ENCODE measurements at regions not wholly inside any gene's neighbourhood (a gene's known extent, or its start where the extent isn't known, plus 50 kb on each side); places are given as distances from the start of the nearest gene placed in this dataset.

DNA sequence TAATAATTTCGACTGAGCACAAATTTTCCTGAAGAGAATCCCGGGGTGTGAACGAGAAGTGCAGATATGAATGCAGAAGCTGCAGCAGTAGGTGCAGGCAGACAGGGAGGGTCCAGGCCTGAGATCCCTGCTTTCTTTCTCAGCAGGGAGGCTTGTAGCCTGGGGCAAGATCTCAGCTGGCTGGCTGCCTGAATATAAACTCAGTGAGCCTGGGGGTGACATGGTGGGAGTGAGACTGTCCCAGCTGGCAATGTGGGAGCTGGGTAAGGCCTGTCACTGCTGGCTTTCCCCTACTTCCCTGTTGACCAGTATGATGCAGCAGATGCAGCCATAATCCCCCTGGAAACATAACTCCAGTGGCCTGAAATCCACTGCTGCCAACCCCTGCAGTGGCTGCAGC lies 325.2 kb downstream of the CETN3 start:
- no peak overlapping the region for H3K14ac ChIP-seq (ENCODE audit: insufficient read length)
- H3K23me2 ChIP-seq (ENCODE audit: low read depth, low read length): no peaks in the 10 kb centered on the region
- CTCF ChIA-PET (ENCODE audit: partially characterized antibody): interaction anchor here (0.6 to 0.7 kb wide), 2 partner anchors 85 to 1322 kb away, joined by 3 to 5 read pairs; no protein-coding TSS in a partner anchor
- no peak overlapping the region for H2BK120ac ChIP-seq (replicated peaks; ENCODE audit: low read depth, low read length)
- FAIRE-seq (no peak), DNase-seq (ENCODE audit: low read depth in 1 of 2, low spot score in 2 of 2) (no peak)
- no peak overlapping the region for H3K23ac ChIP-seq (ENCODE audit: insufficient read length)
- no peaks in the 10 kb centered on the region for H3K79me1 ChIP-seq (ENCODE audit: low read depth, low read length)
- H3K79me2 ChIP-seq (ENCODE audit: control insufficient read depth in 1 of 2, insufficient read depth in 2 of 2, low read length in 2 of 2): no peaks in the 10 kb centered on the region
- H3K4me2 ChIP-seq (ENCODE audit: insufficient read depth in 1 of 2, low read depth in 2 of 2, low read length in 2 of 2): no peak overlapping the region
- no peak overlapping the region for H2BK12ac ChIP-seq (ENCODE audit: low read depth, low read length)
- no peak overlapping the region for H3K27ac ChIP-seq (ENCODE audit: low read depth, low read length)
- no peak overlapping the region for H3K18ac ChIP-seq (ENCODE audit: extremely low read depth, low read length)
- H3K4me1 ChIP-seq (replicated peaks in 1 of 4; ENCODE audit: control insufficient read depth in 3 of 4, insufficient read depth in 4 of 4, low read length in 3 of 4): no peaks in the 10 kb centered on the region
- H3K4ac ChIP-seq (replicated peaks; ENCODE audit: insufficient read length, low read depth, low read length): no peak overlapping the region
- H4K20me1 ChIP-seq (replicated peaks in 1 of 2; ENCODE audit: control insufficient read depth in 1 of 2, insufficient read depth in 2 of 2, low read length in 2 of 2): no peaks in the 10 kb centered on the region
- H2BK5ac ChIP-seq (ENCODE audit: low read depth, low read length): no peak overlapping the region; the same call in 1 of the 2 replicates
- no peak overlapping the region for H2BK15ac ChIP-seq (ENCODE audit: low read length)
- H3K4me3 ChIP-seq (ENCODE audit: extremely low read depth in 1 of 4, insufficient read depth in 2 of 4, low read depth in 3 of 4, low read length in 4 of 4): no peak overlapping the region
- H4K91ac ChIP-seq (replicated peaks; ENCODE audit: insufficient read length, low read length): no peak overlapping the region
- WGBS, 2 experiments (ENCODE audit: extremely low coverage in 1 of 2, insufficient coverage in 1 of 2, insufficient read length in 1 of 2, insufficient replicate concordance in 2 of 2, low coverage in 1 of 2, low lambda C conversion rate in 2 of 2, missing lambda C conversion rate in 1 of 2): 100% methylated on average over 3 of the region's 3 CpGs; no CpG with 5 or more reads in 1 of the 2 experiments
- H2AK5ac ChIP-seq (ENCODE audit: low read depth, low read length): no peak overlapping the region
- H3K27me3 ChIP-seq (replicated peaks in 1 of 4; ENCODE audit: control insufficient read depth in 3 of 4, extremely low read depth in 1 of 4, insufficient read depth in 3 of 4, low read length in 3 of 4): no peaks in the 10 kb centered on the region
- no peak overlapping the region for H2BK20ac ChIP-seq (ENCODE audit: low read length)
- no peak overlapping the region for H3K56ac ChIP-seq (replicated peaks; ENCODE audit: insufficient read length, low read depth, low read length)
- H4K5ac ChIP-seq (ENCODE audit: insufficient read length, low read depth, low read length): no peak overlapping the region
- POLR2A ChIA-PET (ENCODE audit: partially characterized antibody): interaction anchor here (0.8 kb wide), 1 partner anchor 14 kb away, joined by 3 read pairs; no protein-coding TSS in a partner anchor
- H3K36me3 ChIP-seq (ENCODE audit: control insufficient read depth in 2 of 4, insufficient read depth in 4 of 4, low read length in 3 of 4): no peaks in the 10 kb centered on the region
- H4K8ac ChIP-seq (ENCODE audit: extremely low read depth, insufficient read depth, low read length): no peak overlapping the region
- H3K9me3 ChIP-seq (ENCODE audit: insufficient read depth in 2 of 2, low read depth in 1 of 2, low read length in 1 of 2): no peaks in the 10 kb centered on the region
- no peak overlapping the region for H3K9ac ChIP-seq (replicated peaks in 1 of 4; ENCODE audit: extremely low read depth in 1 of 4, low read depth in 3 of 4, low read length in 3 of 4)
- H2AFZ ChIP-seq (ENCODE audit: low read length): no peak overlapping the region
- TF ChIP-seq JUN (IDR thresholded peaks at IDR 0.05; ENCODE audit: low read depth, low read length) (no peak), PHF8 (conservative IDR thresholded peaks at IDR 0.05; ENCODE audit: low read depth, low read length) (no peak), KDM5A (IDR thresholded peaks at IDR 0.05; ENCODE audit: low read length) (no peak), SP1 (IDR thresholded peaks at IDR 0.05; ENCODE audit: low read depth, low read length) (no peak), KDM4A (IDR thresholded peaks at IDR 0.05; ENCODE audit: low read depth, low read length, severe bottlenecking) (no peak)
